Cardiac fibroblast (primary cell): ENCODE measurements at regions not wholly inside any gene's neighbourhood (a gene's known extent, or its start where the extent isn't known, plus 50 kb on each side); places are given as distances from the start of the nearest gene placed in this dataset.
"Not testable (repeated sequence)": the region's sequence is repeated elsewhere in the genome, so short reads cannot be mapped to it uniquely, and the experiment has no call there.

Experiments used
- DNase-seq, 2 donors: peaks; one replicate each; pipeline versions ENCODE4 v3.0.0 to v3.0.0-alpha.2; 2010; ENCODE audit warnings: low read depth in 2 of 2
- H3K4me3 ChIP-seq, 2 donors: replicated peaks in 1 of 2; 1 replicate in 1 of 2; 2 replicates in 1 of 2; pipeline ENCODE4 v1.5.1; 2011; ENCODE audit warnings: low read depth in 2 of 2, low read length in 2 of 2, mild to moderate bottlenecking in 2 of 2, moderate library complexity in 1 of 2
- CTCF ChIP-seq: IDR thresholded peaks from one replicate; pipeline ENCODE4 v1.5.1; 2011; ENCODE audit warnings: low read depth, mild to moderate bottlenecking, low read length, inconsistent platforms

GRCh38 chr15:57796146-57796545 is 89.6 kb downstream of the POLR2M start:
- DNase-seq, result no peak
- TF ChIP-seq CTCF, result no peak
- H3K4me3 ChIP-seq, result no peak overlapping the region

GRCh38 chr15:57797110-57797509 is 90.6 kb downstream of the POLR2M start:
- no peak overlapping the region for H3K4me3 ChIP-seq
- no peak for DNase-seq
- TF ChIP-seq CTCF, result no peak

- DNase-seq, result no peak
- TF ChIP-seq CTCF, result no peak
- no peak overlapping the region for H3K4me3 ChIP-seq
Measured at GRCh38 chr15:57797568-57798267, 91.2 kb downstream of the POLR2M start.

- no peak overlapping the region for H3K4me3 ChIP-seq
- no peak for TF ChIP-seq CTCF
- no peak for DNase-seq
Measured at GRCh38 chr15:57806003-57806402, 99.5 kb downstream of the POLR2M start.

- DNase-seq, H3K4me3 ChIP-seq: not testable (repeated sequence)
Measured at GRCh38 chr15:57809285-57809684, 102.8 kb downstream of the POLR2M start.

- TF ChIP-seq CTCF, result no peak
- DNase-seq, result no peak
- H3K4me3 ChIP-seq, result no peak overlapping the region
Measured at GRCh38 chr15:57816599-57816998, 110.1 kb downstream of the POLR2M start.

GRCh38 chr15:57819646-57820045 is 113.1 kb downstream of the POLR2M start:
- no peak for TF ChIP-seq CTCF
- DNase-seq, result no peak
- H3K4me3 ChIP-seq, result no peak overlapping the region
